GM06990 (cell line): ENCODE measurements at regions not wholly inside any gene's neighbourhood (a gene's known extent, or its start where the extent isn't known, plus 50 kb on each side); places are given as distances from the start of the nearest gene placed in this dataset.

Experiments
- DNase-seq: peaks from one replicate; pipeline ENCODE4 v3.0.0-alpha.2; 2011; ENCODE audit not compliant: insufficient read length; ENCODE audit errors: extremely low read depth
- H3K27me3 ChIP-seq: replicated peaks from 2 replicates; pipeline ENCODE4 v1.6.0; 2011; ENCODE audit warnings: low read length; ENCODE audit not compliant: control insufficient read depth, insufficient read depth
- H3K36me3 ChIP-seq: 2 replicates; pipeline ENCODE4 v1.5.1; 2011; ENCODE audit warnings: low read length; ENCODE audit not compliant: control insufficient read depth, insufficient read depth
- H3K4me3 ChIP-seq: replicated peaks from 2 replicates; pipeline ENCODE4 v1.5.1; 2011; ENCODE audit warnings: low read depth, mild to moderate bottlenecking, control low read depth, low read length
- CTCF ChIP-seq: IDR thresholded peaks from 2 replicates; pipeline ENCODE4 v1.5.1; 2011; ENCODE audit warnings: low read length, control low read depth, mild to moderate bottlenecking, inconsistent platforms; ENCODE audit not compliant: insufficient read depth, poor library complexity, severe bottlenecking

GRCh38 chr7:46619723-46620310 lies 698.7 kb upstream of the IGFBP3 start:
- Histone ChIP-seq H3K4me3 (no peak overlapping the region), H3K36me3 (no peaks in the 10 kb centered on the region), H3K27me3 (no peaks in the 10 kb centered on the region)
- TF ChIP-seq CTCF: no peak
- no peak for DNase-seq

GRCh38 chr7:46616636-46617035 lies 695.6 kb upstream of the IGFBP3 start:
- TF ChIP-seq CTCF: no peak
- no peak for DNase-seq
- no peak overlapping the region for H3K4me3 ChIP-seq
- H3K27me3 ChIP-seq: no peaks in the 10 kb centered on the region
- H3K36me3 ChIP-seq: no peaks in the 10 kb centered on the region

DNA sequence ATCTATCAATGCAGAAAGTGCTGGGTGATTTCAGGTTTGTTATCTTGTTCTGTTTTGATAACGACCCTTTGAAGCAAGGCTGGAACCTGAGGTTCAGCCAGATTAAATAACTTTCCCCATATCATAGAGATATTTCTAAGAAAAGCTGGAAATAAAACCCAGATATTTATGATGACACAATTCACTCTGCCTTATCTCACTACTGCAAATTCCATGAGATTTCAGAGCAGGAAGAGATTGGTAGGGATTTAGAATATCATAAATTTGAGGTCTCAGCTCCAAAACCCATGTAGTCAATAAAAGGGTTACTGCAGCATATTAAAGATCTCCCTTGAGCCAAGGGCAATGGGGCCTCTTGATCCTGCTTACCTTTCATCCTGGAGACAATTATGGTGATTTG lies 692.5 kb upstream of the IGFBP3 start:
- H3K36me3 ChIP-seq: no peaks in the 10 kb centered on the region
- H3K27me3 ChIP-seq: no peaks in the 10 kb centered on the region
- no peak overlapping the region for H3K4me3 ChIP-seq
- no peak for DNase-seq
- no peak for TF ChIP-seq CTCF

DNA sequence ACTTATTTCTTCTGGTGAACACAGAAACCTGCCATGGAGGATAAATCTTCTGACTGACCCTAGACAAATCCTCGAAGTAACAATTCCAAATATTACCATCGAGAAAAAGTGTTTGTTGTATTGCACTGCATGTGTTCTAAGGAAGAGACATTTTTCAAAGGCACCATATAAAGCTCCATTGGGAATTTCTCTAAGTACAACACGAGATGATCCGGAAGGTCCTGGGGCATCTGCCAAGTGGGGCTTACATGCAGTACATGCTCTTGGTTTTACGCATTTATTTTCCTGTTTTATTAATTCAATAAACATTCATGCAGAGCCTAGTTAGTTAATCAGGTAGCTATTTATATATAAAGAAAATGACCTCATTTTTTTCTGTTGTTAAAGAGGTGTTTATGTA lies 692.0 kb upstream of the IGFBP3 start:
- no peak for TF ChIP-seq CTCF

DNA sequence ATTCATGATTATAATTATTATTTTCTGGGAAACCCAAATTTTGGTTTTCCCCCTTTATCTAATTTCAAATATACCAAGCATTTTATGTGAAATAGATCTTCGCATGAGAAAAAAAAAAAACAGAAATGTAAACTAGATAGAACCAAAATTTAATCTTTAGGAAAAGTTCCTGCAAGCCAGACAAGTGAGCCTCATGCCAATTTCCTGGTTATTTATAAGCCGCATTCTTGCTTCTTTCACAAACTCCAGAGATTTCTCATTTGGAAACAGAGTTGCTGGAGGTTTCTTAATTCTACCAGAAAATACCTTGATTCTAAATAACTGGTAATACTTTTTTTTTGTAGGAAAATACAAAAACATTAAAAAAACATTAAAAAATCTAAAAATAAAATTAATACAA lies 690.4 kb upstream of the IGFBP3 start:
- no peaks in the 10 kb centered on the region for H3K36me3 ChIP-seq
- no peak overlapping the region for H3K4me3 ChIP-seq
- no peaks in the 10 kb centered on the region for H3K27me3 ChIP-seq
- no peak for DNase-seq
- TF ChIP-seq CTCF: no peak

More for the DNA sequence above, 692.0 kb upstream of the IGFBP3 start:
- DNase-seq: no peak
- no peaks in the 10 kb centered on the region for H3K27me3 ChIP-seq
- H3K4me3 ChIP-seq: no peak overlapping the region
- no peaks in the 10 kb centered on the region for H3K36me3 ChIP-seq

DNA sequence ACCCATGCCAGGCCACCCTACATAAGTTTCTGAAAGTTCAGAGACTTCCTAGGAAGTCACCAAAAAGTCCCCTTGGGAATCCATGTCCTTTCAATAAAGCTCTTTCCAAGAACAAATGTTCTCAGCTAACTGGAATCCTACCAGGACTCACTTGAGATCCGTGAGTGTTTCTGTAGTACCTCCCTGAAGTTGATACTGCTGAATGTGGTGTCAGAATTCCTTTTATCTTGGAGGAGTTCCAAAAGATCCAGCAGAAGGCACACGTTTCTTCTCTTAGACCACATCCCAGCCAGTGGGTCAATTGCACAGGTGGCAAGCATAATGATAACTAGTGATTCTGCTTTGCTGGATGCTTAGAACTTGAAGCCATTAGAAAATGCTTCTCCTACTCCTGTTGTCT lies 689.7 kb upstream of the IGFBP3 start:
- no peak for TF ChIP-seq CTCF
- no peaks in the 10 kb centered on the region for H3K36me3 ChIP-seq
- H3K27me3 ChIP-seq: no peaks in the 10 kb centered on the region
- DNase-seq: no peak
- no peak overlapping the region for H3K4me3 ChIP-seq
